ENCODE measurements at regions not wholly inside any gene's neighbourhood (a gene's known extent, or its start where the extent isn't known, plus 50 kb on each side); places are given as distances from the start of the nearest gene placed in this dataset.

DNA sequence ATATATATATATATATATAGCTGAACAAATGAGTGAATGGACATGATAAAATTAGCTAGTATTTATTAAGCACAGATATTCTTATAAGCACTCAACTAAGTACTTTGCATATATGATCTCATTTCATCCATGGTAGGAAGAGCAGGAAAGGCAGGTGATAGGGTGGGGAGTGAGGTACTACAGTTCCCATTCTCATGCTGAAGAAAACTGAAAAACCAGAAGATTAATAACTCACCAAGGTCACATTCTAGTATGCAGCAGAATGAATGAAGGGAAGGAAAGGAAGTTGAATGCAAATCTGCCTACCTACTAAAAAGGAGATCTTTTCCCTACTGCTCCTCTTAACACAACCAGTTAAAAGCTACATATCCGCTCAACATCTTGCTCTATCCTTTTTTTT lies 298.1 kb upstream of the TMPO start:
- no peak for DNase-seq (ENCODE audit: low spot score)

DNA sequence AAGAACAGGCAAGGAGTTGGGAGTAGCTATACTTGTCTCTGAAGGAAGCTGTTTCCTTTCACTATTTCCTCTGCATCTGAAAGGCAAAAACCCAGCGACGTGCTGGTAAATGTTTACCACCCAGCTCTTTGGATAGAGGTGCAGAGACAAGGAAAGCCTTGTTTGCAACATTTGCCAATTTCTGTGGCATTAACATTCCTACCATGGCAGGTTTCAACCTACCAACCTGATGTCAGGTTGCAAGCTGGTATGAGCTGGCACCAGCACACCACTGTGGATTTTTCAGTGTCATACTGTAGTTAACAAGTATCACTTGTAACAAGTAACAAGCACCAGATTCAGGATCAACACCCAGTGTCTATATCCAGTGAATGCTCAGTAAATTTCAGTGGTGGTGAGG lies 294.8 kb upstream of the TMPO start:
- no peak for DNase-seq (ENCODE audit: low spot score)

DNA sequence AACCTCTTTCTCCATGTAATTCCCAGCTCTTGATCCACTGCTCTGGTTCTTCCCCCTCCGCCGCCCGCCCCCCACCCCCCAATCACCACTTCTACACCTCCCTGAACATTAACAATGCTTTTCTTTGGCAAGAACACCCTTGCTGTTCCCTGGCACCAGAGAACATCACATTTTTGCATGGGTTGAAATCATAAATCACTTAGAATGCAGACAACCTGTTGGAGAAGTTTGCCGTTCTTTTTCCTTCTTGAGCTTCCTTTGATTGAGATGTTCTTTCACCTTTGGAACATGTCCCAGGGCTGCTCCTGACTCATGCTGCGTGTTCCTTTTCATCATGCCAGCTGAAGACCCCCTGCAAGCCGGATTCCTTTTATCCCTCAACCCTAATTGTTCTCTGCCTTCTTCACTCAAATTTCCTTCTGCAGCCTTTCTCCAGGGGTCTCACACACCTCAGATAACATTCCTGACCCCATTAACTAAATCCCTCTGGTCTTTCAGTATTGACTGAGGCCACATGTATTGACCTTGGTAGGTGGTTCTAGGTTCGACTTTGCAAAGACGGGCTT lies 294.1 kb upstream of the TMPO start:
- DNase-seq (ENCODE audit: low spot score), result no peak

- DNase-seq (ENCODE audit: low spot score), result no peak
Observed at GRCh38 chr12:98222135-98222534, 293.3 kb upstream of the TMPO start.

DNA sequence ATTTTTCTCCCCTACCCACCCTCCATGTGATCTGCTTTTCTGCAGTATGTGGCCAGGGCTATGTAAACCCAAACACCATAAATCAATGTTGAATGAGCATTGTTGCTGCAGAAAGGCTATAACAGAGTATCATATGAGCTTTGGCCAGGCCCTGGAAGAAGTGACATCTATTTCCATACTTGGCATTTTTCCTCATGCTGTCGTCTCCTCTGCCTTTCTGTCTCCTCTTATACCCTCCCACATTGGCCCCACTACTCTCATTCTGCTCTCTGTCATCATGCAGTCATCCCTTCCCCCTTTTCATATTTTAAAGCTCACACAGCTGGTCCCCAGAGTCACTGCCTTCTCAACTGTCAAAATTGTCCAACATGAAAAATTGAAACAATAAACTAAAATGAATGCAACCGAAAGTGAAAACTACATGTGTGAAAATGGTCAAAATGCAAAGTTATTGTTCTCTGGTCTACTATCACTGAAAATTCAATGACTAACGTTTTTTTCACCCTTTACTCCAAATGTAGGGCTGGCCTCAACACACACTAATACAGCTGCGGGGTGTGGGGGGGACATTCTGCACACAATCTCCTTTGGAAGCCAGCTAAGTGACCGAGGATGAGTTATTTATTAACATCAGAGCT lies 290.7 kb upstream of the TMPO start:
- no peak for DNase-seq (ENCODE audit: low spot score)

- DNase-seq (ENCODE audit: low spot score), result no peak
Observed at GRCh38 chr12:98227162-98227561, 288.2 kb upstream of the TMPO start.

- DNase-seq (ENCODE audit: low spot score), result no peak
Observed at GRCh38 chr12:98228683-98229539, 286.5 kb upstream of the TMPO start.

- DNase-seq (ENCODE audit: low spot score), result no peak
Observed at GRCh38 chr12:98229540-98229924, 285.9 kb upstream of the TMPO start.

DNA sequence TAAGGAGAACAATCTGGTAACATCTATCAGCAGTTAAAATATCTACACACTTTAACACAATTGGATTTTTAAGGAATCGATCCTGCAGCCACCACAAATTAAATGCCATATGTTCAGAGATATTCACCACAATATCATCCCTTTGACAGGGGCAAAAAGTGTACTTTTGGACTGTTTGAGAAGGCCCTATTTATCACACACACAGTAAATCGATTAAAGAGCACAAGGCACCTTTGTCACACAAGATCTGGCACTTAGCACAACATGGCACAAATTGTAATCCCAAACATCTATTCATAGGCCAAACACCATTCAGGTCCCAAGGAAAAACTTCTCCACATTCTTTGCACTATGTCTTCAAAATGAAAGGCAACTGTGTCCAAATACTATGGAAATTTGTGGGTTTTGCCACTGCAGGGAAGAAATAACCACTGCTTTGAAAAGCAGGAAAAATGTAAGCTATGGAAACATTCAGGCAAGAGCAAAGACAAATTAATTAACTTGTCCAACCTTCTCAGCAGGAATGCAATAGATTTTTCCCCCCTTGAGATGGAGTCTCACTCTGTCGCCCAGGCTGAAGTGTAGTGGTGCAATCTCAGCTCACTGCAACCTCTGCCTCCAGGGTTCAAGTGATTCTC lies 282.5 kb upstream of the TMPO start:
- no peak for DNase-seq (ENCODE audit: low spot score)

DNA sequence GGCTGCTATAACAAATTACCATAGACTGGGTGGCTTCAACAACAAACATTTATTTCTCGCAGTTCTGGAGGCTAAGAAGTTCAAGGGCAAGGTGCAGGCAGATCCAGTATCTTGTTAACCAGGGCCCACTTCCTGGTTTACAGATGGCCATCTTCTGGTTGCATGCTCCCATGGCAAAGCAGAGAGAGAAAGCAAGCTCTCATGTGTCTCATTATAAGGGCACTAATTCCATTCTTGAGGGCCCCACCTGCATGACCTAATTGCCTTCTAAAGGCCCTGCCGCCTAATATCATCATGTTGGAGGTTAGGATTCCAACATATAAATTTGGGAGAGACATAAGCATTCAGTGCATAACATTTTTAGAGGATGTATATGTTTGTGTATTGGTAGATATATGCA lies 280.1 kb upstream of the TMPO start:
- DNase-seq (ENCODE audit: low spot score), result no peak

GRCh38 chr12:98238515-98239130 lies 276.8 kb upstream of the TMPO start:
- no peak for DNase-seq (ENCODE audit: low spot score)

- no peak for DNase-seq (ENCODE audit: low spot score)
Observed at GRCh38 chr12:98243190-98243589, 272.2 kb upstream of the TMPO start.

DNA sequence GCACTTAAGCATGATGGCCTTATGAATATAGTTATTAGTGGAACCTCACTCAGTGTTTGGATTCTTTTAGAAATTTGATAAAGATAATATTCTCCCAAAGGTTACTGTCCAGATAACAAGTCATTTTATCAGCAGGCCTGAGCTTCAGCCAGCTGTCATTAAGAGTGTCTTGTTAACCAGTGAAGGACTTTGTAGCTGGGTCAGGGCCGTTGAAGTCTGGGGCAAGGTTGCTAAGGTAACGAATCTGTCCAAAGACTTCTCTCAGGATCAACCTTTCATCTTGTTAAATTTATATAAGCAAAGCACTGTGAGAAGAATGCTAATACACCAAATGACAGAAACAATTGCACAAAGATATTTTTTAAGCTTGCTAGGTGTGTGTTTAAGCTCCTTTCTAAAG lies 271.3 kb upstream of the TMPO start:
- no peak for DNase-seq (ENCODE audit: low spot score)

GRCh38 chr12:98253207-98254037 lies 262.0 kb upstream of the TMPO start:
- no peak for DNase-seq (ENCODE audit: low spot score)

- no peak for DNase-seq (ENCODE audit: low spot score)
Observed at GRCh38 chr12:98256830-98257229, 258.6 kb upstream of the TMPO start.

DNA sequence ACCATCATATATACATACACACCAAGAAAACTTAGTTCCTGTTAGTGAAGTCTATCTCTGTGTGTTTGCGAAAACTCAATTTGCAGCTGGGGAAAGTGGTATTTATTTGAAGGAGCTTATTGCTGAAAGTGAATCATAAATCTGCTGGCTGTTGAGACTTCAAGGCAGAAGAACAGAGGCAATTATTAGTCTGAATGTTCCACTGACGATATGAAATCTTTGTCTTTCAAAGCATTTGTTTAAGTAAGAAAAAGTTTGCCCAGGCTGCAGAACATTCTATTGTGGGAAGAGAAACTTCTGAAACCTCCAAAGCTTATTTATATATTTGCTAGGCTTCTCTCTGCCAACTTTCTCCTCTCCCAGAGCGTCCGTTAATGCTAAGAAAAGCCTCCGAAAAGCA lies 255.7 kb upstream of the TMPO start:
- DNase-seq (ENCODE audit: low spot score), result no peak

- no peak for DNase-seq (ENCODE audit: low spot score)
Observed at GRCh38 chr12:98260276-98260675, 255.1 kb upstream of the TMPO start.

DNA sequence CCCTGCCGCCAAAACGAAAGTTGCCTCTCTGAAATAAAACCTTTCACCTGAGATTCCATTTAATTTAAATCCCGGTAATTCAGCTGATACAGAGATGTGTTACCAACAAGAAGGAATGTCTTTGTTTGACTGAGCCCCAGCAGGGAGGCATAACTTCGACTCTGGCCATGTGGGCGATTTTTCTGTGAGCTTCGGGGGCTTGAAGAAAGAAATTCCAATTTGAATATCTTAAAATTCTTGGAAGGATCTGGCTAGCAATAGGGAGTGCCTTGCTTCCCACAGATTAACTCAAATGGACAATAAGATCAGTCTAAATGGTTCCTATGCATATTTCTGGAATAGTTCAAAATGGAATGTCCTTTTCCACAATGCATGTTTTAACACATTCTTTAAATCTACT lies 252.5 kb upstream of the TMPO start:
- DNase-seq (ENCODE audit: low spot score), result no peak

DNA sequence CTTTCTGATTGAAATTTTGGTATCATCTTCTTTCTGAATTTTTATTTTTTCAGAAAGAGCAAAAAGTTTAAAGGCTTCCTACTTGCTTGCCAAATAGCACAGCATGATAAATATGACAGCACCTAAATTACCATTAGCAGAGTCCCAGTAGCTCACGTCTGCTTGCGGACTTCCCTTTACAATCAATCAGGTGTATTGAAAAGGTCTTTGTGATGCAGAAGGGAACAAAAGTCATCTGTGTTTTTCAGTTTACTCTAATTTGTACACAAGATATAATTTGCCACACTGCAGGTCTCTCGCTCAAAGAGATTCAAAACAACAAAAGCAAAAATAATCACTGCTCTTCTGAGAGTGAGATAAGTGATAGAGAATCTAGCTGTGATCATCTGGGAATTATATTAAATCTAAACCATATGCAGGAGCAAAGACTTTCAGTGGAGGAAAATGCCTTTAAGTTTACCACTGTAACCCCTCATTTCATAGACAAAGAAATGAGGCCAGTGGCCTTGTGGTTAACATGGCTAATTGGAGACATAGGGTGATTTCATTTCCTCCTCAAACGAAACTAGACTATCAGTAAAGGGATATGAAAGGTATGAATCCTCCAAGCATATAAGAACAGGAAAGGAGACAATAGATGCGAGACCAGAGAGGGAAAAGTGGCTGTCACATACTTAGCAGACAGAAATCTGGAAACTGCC lies 240.8 kb upstream of the TMPO start:
- no peak for DNase-seq (ENCODE audit: low spot score)

DNA sequence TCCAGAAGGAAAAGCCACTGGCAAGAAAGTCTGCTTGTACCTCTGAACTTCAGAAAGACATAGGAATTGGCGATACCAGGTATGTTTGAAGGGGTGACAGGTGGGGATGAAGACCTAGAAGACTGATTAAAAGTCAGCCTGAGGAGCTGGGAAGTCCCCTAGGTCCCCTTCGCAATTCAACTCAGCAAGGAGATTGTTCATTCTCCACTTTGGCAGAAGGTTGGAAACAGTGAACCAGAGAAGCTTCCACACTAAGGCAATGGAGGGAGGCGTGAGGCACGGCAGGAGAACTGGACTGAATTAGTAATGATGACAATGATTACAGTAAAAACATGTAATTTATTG lies 240.3 kb upstream of the TMPO start:
- no peak for DNase-seq (ENCODE audit: low spot score)

GRCh38 chr12:98280152-98280551 lies 235.2 kb upstream of the TMPO start:
- DNase-seq (ENCODE audit: low spot score), result no peak
